ENCODE measurements at regions not wholly inside any gene's neighbourhood (a gene's known extent, or its start where the extent isn't known, plus 50 kb on each side); places are given as distances from the start of the nearest gene placed in this dataset.

DNA sequence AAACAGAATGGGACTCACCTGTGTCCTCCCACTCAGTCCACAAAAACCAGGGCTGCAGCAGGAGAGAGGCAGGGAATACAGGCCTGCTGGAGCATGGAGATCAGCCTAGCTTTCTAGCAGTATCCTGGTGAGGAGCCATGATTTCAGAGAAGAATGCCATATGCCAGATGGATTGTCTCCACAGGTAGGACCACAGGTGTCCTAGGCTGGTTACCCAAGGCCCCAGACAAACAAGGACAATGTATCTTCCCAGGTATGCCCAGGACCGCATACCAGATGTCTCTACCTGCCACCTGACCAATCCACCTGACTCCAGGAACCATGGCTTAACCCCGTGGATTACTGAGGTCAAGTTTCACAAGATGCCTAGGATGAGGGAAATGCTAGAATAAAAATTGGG, 295.4 kb upstream of the NPSR1 start:
- H2AFZ ChIP-seq (ENCODE audit: low read length) = no peak overlapping the region
- no peak overlapping the region for H4K91ac ChIP-seq (ENCODE audit: low read depth, low read length, poor library complexity)
- H3K27ac ChIP-seq (replicated peaks; ENCODE audit: low read length) = no peak overlapping the region
- no peak overlapping the region for H3K4me2 ChIP-seq (ENCODE audit: insufficient read depth, low read length, poor library complexity, severe bottlenecking)
- H3K4me3 ChIP-seq (ENCODE audit: low read length in 2 of 2) = no peak overlapping the region
- DNase-seq (ENCODE audit: low spot score) = no peak
- H3K23ac ChIP-seq (ENCODE audit: low read depth, low read length, poor library complexity) = no peak overlapping the region
- no peak overlapping the region for H3K4ac ChIP-seq (ENCODE audit: low read length)
- WGBS, 2 donors (ENCODE audit: extremely low coverage in 2 of 2, insufficient read length in 2 of 2, insufficient replicate concordance in 1 of 2) = no CpG with 5 or more reads among the region's 2 CpGs
- H3K36me3 ChIP-seq (replicated peaks in 1 of 2; ENCODE audit: control insufficient read depth in 2 of 2, insufficient read depth in 2 of 2, low read length in 2 of 2) = no peaks in the 10 kb centered on the region
- H3K79me1 ChIP-seq (ENCODE audit: low read depth, low read length) = no peaks in the 10 kb centered on the region
- no peak overlapping the region for H2BK120ac ChIP-seq (ENCODE audit: low read depth, low read length)
- H2BK12ac ChIP-seq (ENCODE audit: low read length) = no peak overlapping the region
- H3K14ac ChIP-seq (ENCODE audit: low read length) = no peak overlapping the region
- no peak overlapping the region for H4K8ac ChIP-seq (ENCODE audit: low read depth, low read length)
- H3K18ac ChIP-seq (ENCODE audit: low read length) = no peak overlapping the region
- H3K9ac ChIP-seq (ENCODE audit: low read depth, low read length, poor library complexity) = no peak overlapping the region
- H2BK15ac ChIP-seq (ENCODE audit: low read length) = no peak overlapping the region
- H2AK5ac ChIP-seq (ENCODE audit: low read depth, low read length) = no peak overlapping the region
- no peaks in the 10 kb centered on the region for H3K9me3 ChIP-seq (replicated peaks in 1 of 2; ENCODE audit: control insufficient read depth in 2 of 2, insufficient read depth in 1 of 2, low read depth in 1 of 2, low read length in 2 of 2)
- no peak overlapping the region for H2BK5ac ChIP-seq (ENCODE audit: low read length)
- H3K4me1 ChIP-seq (ENCODE audit: control insufficient read depth in 2 of 2, insufficient read depth in 1 of 2, low read depth in 1 of 2, low read length in 2 of 2) = peaks cover 0 to 7% of the 10 kb centered on the region in 2 donors
- H3K27me3 ChIP-seq (ENCODE audit: control insufficient read depth in 3 of 3, insufficient read depth in 3 of 3, low read depth in 1 of 3, low read length in 3 of 3) = no peaks in the 10 kb centered on the region

GRCh38 chr7:34364130-34364529, 293.9 kb upstream of the NPSR1 start:
- Histone ChIP-seq H2AFZ (ENCODE audit: low read length) (no peak overlapping the region), H2BK12ac (ENCODE audit: low read length) (no peak overlapping the region), H3K27ac (replicated peaks; ENCODE audit: low read length) (no peak overlapping the region), H3K27me3 (ENCODE audit: control insufficient read depth in 3 of 3, insufficient read depth in 3 of 3, low read depth in 1 of 3, low read length in 3 of 3) (no peaks in the 10 kb centered on the region), H3K4me2 (ENCODE audit: insufficient read depth, low read length, poor library complexity, severe bottlenecking) (no peak overlapping the region), H3K36me3 (replicated peaks in 1 of 2; ENCODE audit: control insufficient read depth in 2 of 2, insufficient read depth in 2 of 2, low read length in 2 of 2) (no peaks in the 10 kb centered on the region), H2AK5ac (ENCODE audit: low read depth, low read length) (no peak overlapping the region), H3K14ac (ENCODE audit: low read length) (no peak overlapping the region), H3K9ac (ENCODE audit: low read depth, low read length, poor library complexity) (no peak overlapping the region), H2BK5ac (ENCODE audit: low read length) (no peak overlapping the region), H3K9me3 (replicated peaks in 1 of 2; ENCODE audit: control insufficient read depth in 2 of 2, insufficient read depth in 1 of 2, low read depth in 1 of 2, low read length in 2 of 2) (no peaks in the 10 kb centered on the region), H3K4me3 (ENCODE audit: low read length in 2 of 2) (no peak overlapping the region), H3K4me1 (ENCODE audit: control insufficient read depth in 2 of 2, insufficient read depth in 1 of 2, low read depth in 1 of 2, low read length in 2 of 2) (peaks cover 0 to 7% of the 10 kb centered on the region in 2 donors), H4K91ac (ENCODE audit: low read depth, low read length, poor library complexity) (no peak overlapping the region), H3K79me1 (ENCODE audit: low read depth, low read length) (no peaks in the 10 kb centered on the region), H3K18ac (ENCODE audit: low read length) (no peak overlapping the region), H4K8ac (ENCODE audit: low read depth, low read length) (no peak overlapping the region), H3K23ac (ENCODE audit: low read depth, low read length, poor library complexity) (no peak overlapping the region), H2BK15ac (ENCODE audit: low read length) (no peak overlapping the region), H3K4ac (ENCODE audit: low read length) (no peak overlapping the region), H2BK120ac (ENCODE audit: low read depth, low read length) (no peak overlapping the region)
- DNase-seq (ENCODE audit: low spot score) = no peak
- no CpG with 5 or more reads among the region's 2 CpGs for WGBS, 2 donors (ENCODE audit: extremely low coverage in 2 of 2, insufficient read length in 2 of 2, insufficient replicate concordance in 1 of 2)

DNA sequence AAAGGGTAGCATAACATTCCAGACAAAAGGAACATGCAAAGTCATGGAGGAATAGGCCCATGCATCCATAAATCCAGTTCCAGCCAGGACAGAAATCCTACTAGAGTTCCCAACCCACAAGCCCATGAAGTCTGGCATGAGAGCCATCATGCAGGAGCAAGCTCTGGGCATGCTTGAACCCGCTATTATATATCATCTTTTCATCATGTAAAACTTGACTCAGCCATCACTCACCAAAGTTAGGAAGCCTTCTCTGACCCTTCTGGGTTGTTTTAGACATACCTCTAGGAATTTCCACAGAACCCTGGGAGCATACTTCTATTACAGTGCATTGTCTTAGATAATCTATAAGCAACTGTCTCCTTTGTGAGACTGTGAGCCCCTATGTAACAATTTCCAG, 293.0 kb upstream of the NPSR1 start:
- WGBS, 2 donors (ENCODE audit: extremely low coverage in 2 of 2, insufficient read length in 2 of 2, insufficient replicate concordance in 1 of 2) = no CpG with 5 or more reads among the region's 1 CpG
- no peak overlapping the region for H2BK12ac ChIP-seq (ENCODE audit: low read length)
- peaks cover 0 to 7% of the 10 kb centered on the region in 2 donors for H3K4me1 ChIP-seq (ENCODE audit: control insufficient read depth in 2 of 2, insufficient read depth in 1 of 2, low read depth in 1 of 2, low read length in 2 of 2)
- no peak overlapping the region for H3K4me3 ChIP-seq (ENCODE audit: low read length in 2 of 2)
- H3K79me1 ChIP-seq (ENCODE audit: low read depth, low read length) = no peaks in the 10 kb centered on the region
- H3K14ac ChIP-seq (ENCODE audit: low read length) = no peak overlapping the region
- H4K8ac ChIP-seq (ENCODE audit: low read depth, low read length) = no peak overlapping the region
- H3K27ac ChIP-seq (replicated peaks; ENCODE audit: low read length) = no peak overlapping the region
- no peak overlapping the region for H2BK120ac ChIP-seq (ENCODE audit: low read depth, low read length)
- no peak overlapping the region for H2AFZ ChIP-seq (ENCODE audit: low read length)
- no peaks in the 10 kb centered on the region for H3K36me3 ChIP-seq (replicated peaks in 1 of 2; ENCODE audit: control insufficient read depth in 2 of 2, insufficient read depth in 2 of 2, low read length in 2 of 2)
- DNase-seq (ENCODE audit: low spot score) = no peak
- H3K9me3 ChIP-seq (replicated peaks in 1 of 2; ENCODE audit: control insufficient read depth in 2 of 2, insufficient read depth in 1 of 2, low read depth in 1 of 2, low read length in 2 of 2) = no peaks in the 10 kb centered on the region
- H3K27me3 ChIP-seq (ENCODE audit: control insufficient read depth in 3 of 3, insufficient read depth in 3 of 3, low read depth in 1 of 3, low read length in 3 of 3) = no peaks in the 10 kb centered on the region
- no peak overlapping the region for H3K23ac ChIP-seq (ENCODE audit: low read depth, low read length, poor library complexity)
- H2BK15ac ChIP-seq (ENCODE audit: low read length) = no peak overlapping the region
- H2AK5ac ChIP-seq (ENCODE audit: low read depth, low read length) = no peak overlapping the region
- H4K91ac ChIP-seq (ENCODE audit: low read depth, low read length, poor library complexity) = no peak overlapping the region
- no peak overlapping the region for H3K18ac ChIP-seq (ENCODE audit: low read length)
- H3K9ac ChIP-seq (ENCODE audit: low read depth, low read length, poor library complexity) = no peak overlapping the region
- H3K4me2 ChIP-seq (ENCODE audit: insufficient read depth, low read length, poor library complexity, severe bottlenecking) = no peak overlapping the region
- no peak overlapping the region for H2BK5ac ChIP-seq (ENCODE audit: low read length)
- H3K4ac ChIP-seq (ENCODE audit: low read length) = no peak overlapping the region

- WGBS, 2 donors (ENCODE audit: extremely low coverage in 2 of 2, insufficient read length in 2 of 2, insufficient replicate concordance in 1 of 2) = no CpG with 5 or more reads among the region's 5 CpGs
- no peak overlapping the region for H3K4me2 ChIP-seq (ENCODE audit: insufficient read depth, low read length, poor library complexity, severe bottlenecking)
- H2BK15ac ChIP-seq (ENCODE audit: low read length) = no peak overlapping the region
- H2AK5ac ChIP-seq (ENCODE audit: low read depth, low read length) = no peak overlapping the region
- no peaks in the 10 kb centered on the region for H3K9me3 ChIP-seq (replicated peaks in 1 of 2; ENCODE audit: control insufficient read depth in 2 of 2, insufficient read depth in 1 of 2, low read depth in 1 of 2, low read length in 2 of 2)
- H3K4ac ChIP-seq (ENCODE audit: low read length) = no peak overlapping the region
- peaks cover 0 to 7% of the 10 kb centered on the region in 2 donors for H3K4me1 ChIP-seq (ENCODE audit: control insufficient read depth in 2 of 2, insufficient read depth in 1 of 2, low read depth in 1 of 2, low read length in 2 of 2)
- H2AFZ ChIP-seq (ENCODE audit: low read length) = no peak overlapping the region
- H3K18ac ChIP-seq (ENCODE audit: low read length) = no peak overlapping the region
- no peak overlapping the region for H3K14ac ChIP-seq (ENCODE audit: low read length)
- H4K8ac ChIP-seq (ENCODE audit: low read depth, low read length) = no peak overlapping the region
- H2BK5ac ChIP-seq (ENCODE audit: low read length) = no peak overlapping the region
- H3K36me3 ChIP-seq (replicated peaks in 1 of 2; ENCODE audit: control insufficient read depth in 2 of 2, insufficient read depth in 2 of 2, low read length in 2 of 2) = no peaks in the 10 kb centered on the region
- no peak overlapping the region for H3K27ac ChIP-seq (replicated peaks; ENCODE audit: low read length)
- no peak overlapping the region for H3K9ac ChIP-seq (ENCODE audit: low read depth, low read length, poor library complexity)
- H3K79me1 ChIP-seq (ENCODE audit: low read depth, low read length) = no peaks in the 10 kb centered on the region
- no peak overlapping the region for H2BK12ac ChIP-seq (ENCODE audit: low read length)
- H3K23ac ChIP-seq (ENCODE audit: low read depth, low read length, poor library complexity) = no peak overlapping the region
- H2BK120ac ChIP-seq (ENCODE audit: low read depth, low read length) = no peak overlapping the region
- no peak for DNase-seq (ENCODE audit: low spot score)
- no peak overlapping the region for H3K4me3 ChIP-seq (ENCODE audit: low read length in 2 of 2)
- H4K91ac ChIP-seq (ENCODE audit: low read depth, low read length, poor library complexity) = no peak overlapping the region
- H3K27me3 ChIP-seq (ENCODE audit: control insufficient read depth in 3 of 3, insufficient read depth in 3 of 3, low read depth in 1 of 3, low read length in 3 of 3) = no peaks in the 10 kb centered on the region
Observed at GRCh38 chr7:34365611-34366010, 292.4 kb upstream of the NPSR1 start.
